A673 (cell line): ENCODE measurements at regions not wholly inside any gene's neighbourhood (a gene's known extent, or its start where the extent isn't known, plus 50 kb on each side); places are given as distances from the start of the nearest gene placed in this dataset.

Source experiments
- CTCF ChIP-seq: fragments of 300-800, 200-600 bp; sonication (generic); conservative IDR thresholded peaks from 2 replicates; pipeline ENCODE4 v1.5.1; 2017; ENCODE audit warnings: low read depth, mild to moderate bottlenecking, antibody characterized with exemption, low read length, moderate library complexity, mixed read lengths
- EZH2 ChIP-seq: fragments of 200-600 bp; sonication (generic); IDR thresholded peaks from 2 replicates; pipeline ENCODE4 v1.6.1; 2017; ENCODE audit warnings: borderline replicate concordance, low read depth, mild to moderate bottlenecking, mixed read lengths, antibody characterized with exemption, low read length; ENCODE audit not compliant: poor library complexity, severe bottlenecking

- no peak for TF ChIP-seq CTCF
- TF ChIP-seq EZH2 = no peak
Observed at GRCh38 chr17:56096026-56096810, 57.1 kb upstream of the ANKFN1 start.
